ENCODE measurements at regions not wholly inside any gene's neighbourhood (a gene's known extent, or its start where the extent isn't known, plus 50 kb on each side); places are given as distances from the start of the nearest gene placed in this dataset.

GRCh38 chr22:20652582-20652981 lies 121.3 kb upstream of the SERPIND1 start (continued):
- TF ChIP-seq ZFP3 (tag by site-specific recombination; IDR thresholded peaks at IDR 0.05; ENCODE audit: low read depth) (no peak), SP2 (tag by site-specific recombination; IDR thresholded peaks at IDR 0.05) (no peak), ZNF561 (tag by site-specific recombination; IDR thresholded peaks at IDR 0.05; ENCODE audit: borderline replicate concordance) (no peak), ZNF626 (tag by site-specific recombination; IDR thresholded peaks at IDR 0.05) (no peak), ZBTB11 (tag by site-specific recombination; conservative IDR thresholded peaks at IDR 0.05; ENCODE audit: low read depth) (no peak), HOXC10 (CRISPR knock-in tag; IDR thresholded peaks at IDR 0.05) (no peak), ZNF174 (tag by site-specific recombination; IDR thresholded peaks at IDR 0.05) (no peak), ZNF560 (tag by site-specific recombination; IDR thresholded peaks at IDR 0.05; ENCODE audit: borderline replicate concordance) (no peak)

- H3K27ac ChIP-seq (ENCODE audit: extremely low read depth, low read depth, low read length) = no peak overlapping the region
- H3K4me3 ChIP-seq (ENCODE audit: low read depth, low read length) = no peak overlapping the region
- CTCF ChIA-PET = no interaction called here
- POLR2A ChIA-PET = no interaction called here
- no peak for TF ChIP-seq BCL11A (tag by site-specific recombination; IDR thresholded peaks at IDR 0.05; ENCODE audit: low read depth)
- no peak for TF ChIP-seq ZNF394 (tag by site-specific recombination; IDR thresholded peaks at IDR 0.05; ENCODE audit: borderline replicate concordance)
- no peak for TF ChIP-seq ZBTB7A (tag by site-specific recombination; IDR thresholded peaks at IDR 0.05; ENCODE audit: low read depth)
- TF ChIP-seq ZNF169 (tag by site-specific recombination; IDR thresholded peaks at IDR 0.05) = no peak
- no peak for TF ChIP-seq ZNF488 (tag by site-specific recombination; IDR thresholded peaks at IDR 0.05)
- no peak for TF ChIP-seq ZSCAN16 (tag by site-specific recombination; IDR thresholded peaks at IDR 0.05)
- H3K9me3 ChIP-seq (ENCODE audit: control insufficient read depth, insufficient read depth, low read depth, low read length) = no peaks in the 10 kb centered on the region
- H3K36me3 ChIP-seq (ENCODE audit: control insufficient read depth in 2 of 2, insufficient read depth in 1 of 2, low read length in 2 of 2) = no peaks in the 10 kb centered on the region
- no peaks in the 10 kb centered on the region for H3K4me1 ChIP-seq (ENCODE audit: control insufficient read depth, insufficient read depth, low read length)
Measured at GRCh38 chr22:20653012-20653794, 120.7 kb upstream of the SERPIND1 start.

GRCh38 chr22:20653795-20654342 lies 120.0 kb upstream of the SERPIND1 start:
- H3K9me3 ChIP-seq (ENCODE audit: control insufficient read depth, insufficient read depth, low read depth, low read length) = no peaks in the 10 kb centered on the region
- no peaks in the 10 kb centered on the region for H3K4me1 ChIP-seq (ENCODE audit: control insufficient read depth, insufficient read depth, low read length)
- POLR2A ChIA-PET = no interaction called here
- no peaks in the 10 kb centered on the region for H3K36me3 ChIP-seq (ENCODE audit: control insufficient read depth in 2 of 2, insufficient read depth in 1 of 2, low read length in 2 of 2)
- H3K4me3 ChIP-seq (ENCODE audit: low read depth, low read length) = no peak overlapping the region
- H3K27ac ChIP-seq (ENCODE audit: extremely low read depth, low read depth, low read length) = no peak overlapping the region
- CTCF ChIA-PET = no interaction called here
- TF ChIP-seq ZNF48 (tag by site-specific recombination; IDR thresholded peaks at IDR 0.05) = no peak
- TF ChIP-seq SP3 (tag by site-specific recombination; IDR thresholded peaks at IDR 0.05) = no peak
- no peak for TF ChIP-seq ZNF140 (tag by site-specific recombination; IDR thresholded peaks at IDR 0.05)
- no peak for TF ChIP-seq ZNF18 (tag by site-specific recombination; IDR thresholded peaks at IDR 0.05)
- TF ChIP-seq BCL11B (tag by site-specific recombination; IDR thresholded peaks at IDR 0.05; ENCODE audit: low read depth) = no peak
- TF ChIP-seq ZNF362 (tag by site-specific recombination; IDR thresholded peaks at IDR 0.05) = no peak
- no peak for TF ChIP-seq CTCF (tag by site-specific recombination; IDR thresholded peaks at IDR 0.05)

Measured in HEK293 (cell line).